GM23338 (cell line): ENCODE measurements at regions not wholly inside any gene's neighbourhood (a gene's known extent, or its start where the extent isn't known, plus 50 kb on each side); places are given as distances from the start of the nearest gene placed in this dataset.

Experiments used
- ATAC-seq: fragments of 200-7000 bp; cut with Tn5 transposase; 3 replicates; pipeline ENCODE4 v1.9.1; 2020
- DNase-seq: peaks from one replicate; pipeline ENCODE4 v3.0.0-alpha.2; 2015; ENCODE audit warnings: low spot score
- H2AFZ ChIP-seq: fragments of 200-600 bp; sonication (generic); 2 replicates; pipeline ENCODE4 v1.8.0; 2016; ENCODE audit warnings: antibody characterized with exemption, mild to moderate bottlenecking, moderate library complexity
- H3F3A ChIP-seq: fragments of 200-600 bp; sonication (generic); replicated peaks from 2 replicates; pipeline ENCODE4 v1.8.0; 2017; ENCODE audit warnings: antibody characterized with exemption, mixed run types, low read depth
- H3K27ac ChIP-seq: fragments of 200-600 bp; sonication (generic); 2 replicates; pipeline ENCODE4 v1.6.1; 2016; ENCODE audit warnings: low read depth
- H3K27me3 ChIP-seq: fragments of 200-600 bp; sonication (generic); 2 replicates; pipeline ENCODE4 v1.8.0; 2016; ENCODE audit warnings: mild to moderate bottlenecking, mixed run types, moderate library complexity; ENCODE audit not compliant: insufficient read depth
- H3K36me3 ChIP-seq: fragments of 200-600 bp; sonication (generic); 2 replicates; pipeline ENCODE4 v1.8.0; 2016; ENCODE audit warnings: mild to moderate bottlenecking; ENCODE audit not compliant: insufficient read depth
- H3K4me1 ChIP-seq: fragments of 200-600 bp; sonication (generic); 2 replicates; pipeline ENCODE4 v1.8.0; 2016; ENCODE audit warnings: mild to moderate bottlenecking, moderate library complexity; ENCODE audit not compliant: insufficient read depth
- H3K4me2 ChIP-seq: fragments of 200-600 bp; sonication (generic); 2 replicates; pipeline ENCODE4 v1.7.1; 2017; ENCODE audit warnings: mixed run types
- H3K4me3 ChIP-seq: fragments of 200-600 bp; sonication (generic); 2 replicates; pipeline ENCODE4 v1.6.1; 2016; ENCODE audit warnings: mixed run types
- H3K79me2 ChIP-seq: fragments of 200-600 bp; sonication (generic); replicated peaks from 2 replicates; pipeline ENCODE4 v1.8.0; 2017; ENCODE audit warnings: mild to moderate bottlenecking; ENCODE audit not compliant: insufficient read depth
- H3K9me2 ChIP-seq: fragments of 200-600 bp; sonication (generic); 2 replicates; pipeline ENCODE4 v1.8.0; 2017; ENCODE audit not compliant: insufficient read depth
- H4K20me1 ChIP-seq: fragments of 200-600 bp; sonication (generic); replicated peaks from 2 replicates; pipeline ENCODE4 v1.8.0; 2017; ENCODE audit warnings: mild to moderate bottlenecking; ENCODE audit not compliant: insufficient read depth
- H3K27ac Mint-ChIP-seq: 2 replicates; pipeline ENCODE4 v1.8.0; 2020; ENCODE audit warnings: inconsistent platforms, mild to moderate bottlenecking, moderate library complexity, mixed read lengths
- H3K27me3 Mint-ChIP-seq: 3 replicates; pipeline ENCODE4 v1.8.0; 2022; ENCODE audit warnings: low read depth, mild to moderate bottlenecking, moderate library complexity, mixed read lengths, inconsistent platforms; ENCODE audit not compliant: insufficient read depth, poor library complexity
- H3K36me3 Mint-ChIP-seq: 3 replicates; pipeline ENCODE4 v1.8.0; 2021; ENCODE audit warnings: low read depth, mild to moderate bottlenecking, inconsistent platforms, moderate library complexity, mixed read lengths
- H3K4me1 Mint-ChIP-seq: 3 replicates; pipeline ENCODE4 v1.8.0; 2020; ENCODE audit warnings: mild to moderate bottlenecking, inconsistent platforms, mixed read lengths
- H3K4me3 Mint-ChIP-seq: 3 replicates; pipeline ENCODE4 v1.8.0; 2021; ENCODE audit warnings: moderate library complexity, mild to moderate bottlenecking, inconsistent platforms, mixed read lengths
- H3K9me3 Mint-ChIP-seq: 3 replicates; pipeline ENCODE4 v1.8.0; 2020; ENCODE audit warnings: moderate library complexity, mild to moderate bottlenecking, inconsistent platforms, mixed read lengths
- CREB1 ChIP-seq: fragments of 250-450 bp; sonication (Bioruptor Pico); IDR thresholded peaks from 2 replicates; pipeline ENCODE4 v1.5.0; 2020; ENCODE audit warnings: low read depth, mild to moderate bottlenecking, moderate library complexity
- CTCF ChIP-seq, 2 experiments: fragments of 200-600 bp in 1 of 2; sonication (generic) in 1 of 2; conservative IDR thresholded peaks; 2 replicates each; pipeline versions ENCODE4 v1.5.1 to v1.6.1; 2016 to 2017; ENCODE audit warnings: antibody characterized with exemption in 2 of 2, low read depth in 2 of 2, mild to moderate bottlenecking in 2 of 2, moderate library complexity in 1 of 2
- ETS1 ChIP-seq: IDR thresholded peaks from 2 replicates; pipeline ENCODE4 v1.6.1; 2016; ENCODE audit warnings: antibody characterized with exemption
- EZH2 ChIP-seq: fragments of 200-600 bp; sonication (generic); IDR thresholded peaks from one replicate; pipeline ENCODE4 v1.8.0; 2017; ENCODE audit warnings: antibody characterized with exemption, mild to moderate bottlenecking, low read depth; ENCODE audit not compliant: unreplicated experiment
- EZH2phosphoT487 ChIP-seq: fragments of 200-600 bp; sonication (generic); IDR thresholded peaks from one replicate; pipeline ENCODE4 v1.8.1; 2018; ENCODE audit warnings: antibody characterized with exemption; ENCODE audit not compliant: unreplicated experiment
- JUNB ChIP-seq: IDR thresholded peaks from one replicate; pipeline ENCODE4 v1.6.1; 2016; ENCODE audit warnings: antibody characterized with exemption; ENCODE audit not compliant: unreplicated experiment
- NANOG ChIP-seq: IDR thresholded peaks from 2 replicates; pipeline ENCODE4 v1.6.1; 2016; ENCODE audit warnings: antibody characterized with exemption, borderline replicate concordance
- POLR2AphosphoS5 ChIP-seq: IDR thresholded peaks from 2 replicates; pipeline ENCODE4 v1.6.1; 2016; ENCODE audit warnings: antibody characterized with exemption, low read depth
- REST ChIP-seq: IDR thresholded peaks from one replicate; pipeline ENCODE4 v1.6.1; 2018; ENCODE audit warnings: antibody characterized with exemption; ENCODE audit not compliant: unreplicated experiment
- STAT1 ChIP-seq: IDR thresholded peaks from one replicate; pipeline ENCODE4 v1.6.1; 2016; ENCODE audit warnings: antibody characterized with exemption; ENCODE audit not compliant: unreplicated experiment
- ZNF114 ChIP-seq: fragments of 250-450 bp; sonication (Bioruptor Pico); IDR thresholded peaks from 2 replicates; pipeline ENCODE4 v1.5.0; 2020; ENCODE audit warnings: mild to moderate bottlenecking, moderate library complexity
- ZNF331 ChIP-seq: fragments of 250-450 bp; sonication (Bioruptor Pico); IDR thresholded peaks from 2 replicates; pipeline ENCODE4 v1.5.0; 2020; ENCODE audit warnings: low read depth, mild to moderate bottlenecking, moderate library complexity
- ZNF462 ChIP-seq: fragments of 250-450 bp; sonication (Bioruptor Pico); IDR thresholded peaks from 2 replicates; pipeline ENCODE4 v1.5.0; 2020; ENCODE audit warnings: mild to moderate bottlenecking, moderate library complexity

- H3K79me2 ChIP-seq: no peaks in the 10 kb centered on the region
- DNase-seq (no peak), ATAC-seq (no peak)
- H3K27ac ChIP-seq: no peak overlapping the region
- peaks cover 3% of the 10 kb centered on the region; the same call in 1 of the 2 replicates for H3F3A ChIP-seq
- no peak overlapping the region for H3K4me3 ChIP-seq
- no peak for TF ChIP-seq EZH2
- no peak for TF ChIP-seq NANOG
- TF ChIP-seq POLR2AphosphoS5: no peak
- no peak for TF ChIP-seq CTCF (conservative IDR thresholded peaks at IDR 0.05; ENCODE audit: low read depth in 2 of 2)
- no peak for TF ChIP-seq ZNF331
- TF ChIP-seq ETS1: no peak
- TF ChIP-seq JUNB: no peak
- TF ChIP-seq ZNF462 (CRISPR knock-in tag): no peak
- no peak for TF ChIP-seq STAT1
- TF ChIP-seq CREB1 (CRISPR knock-in tag): no peak
- no peak for TF ChIP-seq EZH2phosphoT487
- TF ChIP-seq ZNF114 (CRISPR knock-in tag): no peak
- TF ChIP-seq REST: no peak
- Mint-ChIP-seq H3K9me3 (no peaks in the 10 kb centered on the region), H3K36me3 (no peaks in the 10 kb centered on the region), H3K27ac (no peak overlapping the region), H3K4me3 (no peak overlapping the region), H3K4me1 (peaks cover 61% of the 10 kb centered on the region), H3K27me3 (peaks cover 16% of the 10 kb centered on the region)
- peaks cover 41% of the 10 kb centered on the region for H3K4me1 ChIP-seq
- H3K9me2 ChIP-seq: no peaks in the 10 kb centered on the region
- H3K27me3 ChIP-seq: peaks cover 15% of the 10 kb centered on the region
- no peaks in the 10 kb centered on the region; the same call in 1 of the 2 replicates for H3K36me3 ChIP-seq
- no peak overlapping the region for H3K4me2 ChIP-seq
- no peaks in the 10 kb centered on the region for H4K20me1 ChIP-seq
- H2AFZ ChIP-seq: no peak overlapping the region
These were observed 250.0 kb downstream of the MIAT start for GRCh38 chr22:26907366-26907765.
